ENCODE measurements at regions not wholly inside any gene's neighbourhood (a gene's known extent, or its start where the extent isn't known, plus 50 kb on each side); places are given as distances from the start of the nearest gene placed in this dataset.

- Mint-ChIP-seq H3K27ac (no peak overlapping the region), H3K27me3 (ENCODE audit: insufficient read depth) (no peaks in the 10 kb centered on the region; the same call in 1 of the 2 replicates), H3K36me3 (ENCODE audit: low read depth) (peaks cover 12% of the 10 kb centered on the region), H3K9me3 (peaks cover 7% of the 10 kb centered on the region), H3K4me1 (ENCODE audit: low read depth) (peaks cover 24% of the 10 kb centered on the region), H3K4me3 (no peak overlapping the region)
- no peak for TF ChIP-seq CTCF (IDR thresholded peaks at IDR 0.05)
- DNase-seq: no peak
Measured at GRCh38 chr14:86823581-86823980, 1169.4 kb downstream of the GALC start.

- peak; percentile 34 for DNase-seq
- H3K27me3 Mint-ChIP-seq (ENCODE audit: insufficient read depth): peaks cover 2% of the 10 kb centered on the region; the same call in 1 of the 2 replicates
- no peak for TF ChIP-seq CTCF (IDR thresholded peaks at IDR 0.05)
- H3K36me3 Mint-ChIP-seq (ENCODE audit: low read depth): peaks cover 50% of the 10 kb centered on the region
- H3K4me3 Mint-ChIP-seq: no peak overlapping the region
- H3K27ac Mint-ChIP-seq: no peak overlapping the region
- peaks cover 46% of the 10 kb centered on the region for H3K9me3 Mint-ChIP-seq
- H3K4me1 Mint-ChIP-seq (ENCODE audit: low read depth): no peaks in the 10 kb centered on the region
Measured at GRCh38 chr14:86815341-86815740, 1177.6 kb downstream of the GALC start.

GRCh38 chr14:86802726-86803125 lies 1190.3 kb downstream of the GALC start:
- H3K4me3 Mint-ChIP-seq: no peak overlapping the region

GRCh38 chr14:86799244-86799647 lies 1193.7 kb downstream of the GALC start:
- H3K4me3 Mint-ChIP-seq: peak overlapping the region; percentile 35; the same call in 1 of the 2 replicates
- peak; percentile 99 for DNase-seq
- TF ChIP-seq CTCF (IDR thresholded peaks at IDR 0.05): peak; percentile 57
- 0 out of 2 replicates have a peak, but pooled peaks cover 5% of the 10 kb centered on the region for H3K36me3 Mint-ChIP-seq (ENCODE audit: low read depth)
- H3K9me3 Mint-ChIP-seq: no peaks in the 10 kb centered on the region; the same call in 1 of the 2 replicates
- H3K27me3 Mint-ChIP-seq (ENCODE audit: insufficient read depth): no peaks in the 10 kb centered on the region
- H3K4me1 Mint-ChIP-seq (ENCODE audit: low read depth): peaks cover 61% of the 10 kb centered on the region
- peak overlapping the region; percentile 77 for H3K27ac Mint-ChIP-seq

More at GRCh38 chr14:86802726-86803125, 1190.3 kb downstream of the GALC start:
- Mint-ChIP-seq H3K27me3 (ENCODE audit: insufficient read depth) (no peaks in the 10 kb centered on the region), H3K9me3 (no peaks in the 10 kb centered on the region; the same call in 1 of the 2 replicates), H3K27ac (no peak overlapping the region), H3K4me1 (ENCODE audit: low read depth) (peaks cover 39% of the 10 kb centered on the region), H3K36me3 (ENCODE audit: low read depth) (0 out of 2 replicates have a peak, but pooled peaks cover 5% of the 10 kb centered on the region)
- DNase-seq: no peak
- no peak for TF ChIP-seq CTCF (IDR thresholded peaks at IDR 0.05)

GRCh38 chr14:86798330-86798729 lies 1194.7 kb downstream of the GALC start:
- no peak for TF ChIP-seq CTCF (IDR thresholded peaks at IDR 0.05)
- Mint-ChIP-seq H3K27ac (peak overlapping the region; percentile 77), H3K36me3 (ENCODE audit: low read depth) (peaks cover 7% of the 10 kb centered on the region; the same call in 1 of the 2 replicates), H3K27me3 (ENCODE audit: insufficient read depth) (no peaks in the 10 kb centered on the region), H3K9me3 (peaks cover 2% of the 10 kb centered on the region), H3K4me1 (ENCODE audit: low read depth) (peaks cover 61% of the 10 kb centered on the region), H3K4me3 (no peak overlapping the region)
- DNase-seq: no peak

GRCh38 chr14:86797075-86797351 lies 1196.0 kb downstream of the GALC start:
- TF ChIP-seq CTCF (IDR thresholded peaks at IDR 0.05): no peak
- peaks cover 6% of the 10 kb centered on the region for H3K9me3 Mint-ChIP-seq

More at GRCh38 chr14:86797075-86797351, 1196.0 kb downstream of the GALC start:
- Mint-ChIP-seq H3K36me3 (ENCODE audit: low read depth) (peaks cover 12% of the 10 kb centered on the region), H3K4me3 (no peak overlapping the region), H3K27me3 (ENCODE audit: insufficient read depth) (no peaks in the 10 kb centered on the region), H3K4me1 (ENCODE audit: low read depth) (peaks cover 61% of the 10 kb centered on the region), H3K27ac (peak overlapping the region; percentile 86)
- no peak for DNase-seq
